Body of pancreas (tissue), 4 donors: ENCODE measurements at regions not wholly inside any gene's neighbourhood (a gene's known extent, or its start where the extent isn't known, plus 50 kb on each side); places are given as distances from the start of the nearest gene placed in this dataset.

Source experiments
- CTCF ChIP-seq, 7 experiments: fragments of 450-650 bp in 4 of 7; fragments of 200-600 bp in 3 of 7; sonication (generic) in 3 of 7; IDR thresholded peaks; one replicate each; pipeline ENCODE4 v1.5.1; 2016 to 2019; ENCODE audit warnings: antibody characterized with exemption in 7 of 7
- POLR2A ChIP-seq, 3 donors: fragments of 450-650 bp; IDR thresholded peaks; one replicate each; pipeline ENCODE4 v1.6.1; 2016; ENCODE audit warnings: antibody characterized with exemption in 3 of 3, mild to moderate bottlenecking in 2 of 3

- TF ChIP-seq CTCF (IDR thresholded peaks at IDR 0.05) (no peak), POLR2A (IDR thresholded peaks at IDR 0.05) (no peak)
Observed at GRCh38 chr3:82274897-82275296, 513.5 kb upstream of the GBE1 start.
